ACHN (cell line): ENCODE measurements at regions not wholly inside any gene's neighbourhood (a gene's known extent, or its start where the extent isn't known, plus 50 kb on each side); places are given as distances from the start of the nearest gene placed in this dataset.

Experiments used
- DNase-seq: peaks from one replicate; pipeline ENCODE4 v3.0.0-alpha.2; 2015
- in situ Hi-C: cut with HindIII; loops from 2 replicates; pipeline ENCODE4 v1.10.0; 2017; ENCODE audit warnings: low sequenced_read_pairs, low pct_ligation_motif_present, low pct_unique_long_range_greater_than_20kb

GRCh38 chr13:57784633-57785032 lies 153.1 kb downstream of the PCDH17 start:
- no peak for DNase-seq
- in situ Hi-C loops, result no loop called here

- DNase-seq, result no peak
These were observed 155.7 kb downstream of the PCDH17 start for GRCh38 chr13:57787058-57787791.

GRCh38 chr13:57799624-57800023 lies 168.1 kb downstream of the PCDH17 start:
- no peak for DNase-seq
- in situ Hi-C loops, result no loop called here

More at GRCh38 chr13:57787058-57787791, 155.7 kb downstream of the PCDH17 start:
- in situ Hi-C loops, result no loop called here

GRCh38 chr13:57813651-57814050 lies 182.1 kb downstream of the PCDH17 start:
- DNase-seq, result no peak
- in situ Hi-C loops, result no loop called here

GRCh38 chr13:57815600-57815999 lies 184.1 kb downstream of the PCDH17 start:
- in situ Hi-C loops, result no loop called here
- DNase-seq, result no peak

GRCh38 chr13:57820924-57821323 lies 189.4 kb downstream of the PCDH17 start:
- no peak for DNase-seq
- in situ Hi-C loops, result no loop called here

- in situ Hi-C loops, result no loop called here
- DNase-seq, result no peak
These were observed 192.2 kb downstream of the PCDH17 start for GRCh38 chr13:57823704-57824103.

- in situ Hi-C loops, result no loop called here
- no peak for DNase-seq
These were observed 192.6 kb downstream of the PCDH17 start for GRCh38 chr13:57824121-57824520.

- no peak for DNase-seq
- in situ Hi-C loops, result no loop called here
These were observed 193.5 kb downstream of the PCDH17 start for GRCh38 chr13:57825066-57825465.

- DNase-seq, result no peak
- in situ Hi-C loops, result no loop called here
These were observed 198.0 kb downstream of the PCDH17 start for GRCh38 chr13:57829496-57829895.

- in situ Hi-C loops, result no loop called here
- DNase-seq, result no peak
These were observed 200.6 kb downstream of the PCDH17 start for GRCh38 chr13:57832187-57832586.

- DNase-seq, result no peak
- in situ Hi-C loops, result no loop called here
These were observed 206.3 kb downstream of the PCDH17 start for GRCh38 chr13:57837801-57838200.

GRCh38 chr13:57843521-57843920 lies 212.0 kb downstream of the PCDH17 start:
- no peak for DNase-seq
- in situ Hi-C loops, result no loop called here

- in situ Hi-C loops, result no loop called here
- no peak for DNase-seq
These were observed 215.1 kb downstream of the PCDH17 start for GRCh38 chr13:57846600-57847173.

- in situ Hi-C loops, result no loop called here
- no peak for DNase-seq
These were observed 226.4 kb downstream of the PCDH17 start for GRCh38 chr13:57857945-57858344.

GRCh38 chr13:57858376-57858775 lies 226.8 kb downstream of the PCDH17 start:
- in situ Hi-C loops, result no loop called here
- no peak for DNase-seq

GRCh38 chr13:57862879-57863278 lies 231.3 kb downstream of the PCDH17 start:
- DNase-seq, result no peak
- in situ Hi-C loops, result no loop called here

- no peak for DNase-seq
- in situ Hi-C loops, result no loop called here
These were observed 234.2 kb downstream of the PCDH17 start for GRCh38 chr13:57865600-57866294.

GRCh38 chr13:57874530-57874929 lies 243.0 kb downstream of the PCDH17 start:
- no peak for DNase-seq
- in situ Hi-C loops, result no loop called here

GRCh38 chr13:57877601-57878000 lies 246.1 kb downstream of the PCDH17 start:
- no peak for DNase-seq
- in situ Hi-C loops, result no loop called here
